ENCODE measurements at regions not wholly inside any gene's neighbourhood (a gene's known extent, or its start where the extent isn't known, plus 50 kb on each side); places are given as distances from the start of the nearest gene placed in this dataset.

DNA sequence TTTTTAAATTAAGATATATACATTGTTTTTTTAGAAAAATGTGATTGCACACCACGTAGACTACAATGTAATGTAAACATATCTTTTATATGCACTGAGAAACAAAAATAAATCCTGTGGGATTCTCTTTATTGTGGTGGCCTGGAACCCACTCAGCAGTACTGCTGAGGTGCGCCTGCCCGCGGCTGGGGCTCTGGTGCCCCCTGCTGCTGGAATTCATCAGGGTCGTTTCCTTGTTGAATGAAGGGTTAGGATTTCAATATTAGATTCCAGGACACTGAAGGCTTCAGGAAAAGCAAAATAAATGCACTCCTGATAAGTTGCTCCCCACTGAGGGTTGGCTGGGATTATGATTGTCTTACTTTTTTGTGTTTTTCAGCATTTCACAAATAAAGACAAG lies 175.8 kb upstream of the GGTLC1 start:
- intact Hi-C loops (cut with micrococcal nuclease; ENCODE audit: unreplicated experiment), result loop anchor here (5.0 kb wide), 1 partner anchor 618 kb away; no protein-coding TSS in a partner anchor
- Mint-ChIP-seq H3K27ac (ENCODE audit: unreplicated experiment) (no peak overlapping the region), H3K9me3 (ENCODE audit: low read depth, unreplicated experiment) (no peaks in the 10 kb centered on the region), H3K36me3 (ENCODE audit: insufficient read depth, unreplicated experiment) (no peaks in the 10 kb centered on the region), H3K4me3 (ENCODE audit: low read depth, unreplicated experiment) (no peak overlapping the region), H3K4me1 (ENCODE audit: low read depth, unreplicated experiment) (no peaks in the 10 kb centered on the region), H3K27me3 (ENCODE audit: unreplicated experiment) (no peaks in the 10 kb centered on the region)
- no TSS peak for BruUV-seq (replicated peaks)
- peak; percentile 6 for DNase-seq
- no peak for TF ChIP-seq CTCF (IDR thresholded peaks at IDR 0.05; ENCODE audit: unreplicated experiment)
- CTCF ChIA-PET, result no interaction called here

GRCh38 chr20:24163506-24163905 lies 174.9 kb upstream of the GGTLC1 start:
- no peaks in the 10 kb centered on the region for H3K36me3 Mint-ChIP-seq (ENCODE audit: insufficient read depth, unreplicated experiment)
- TF ChIP-seq CTCF (IDR thresholded peaks at IDR 0.05; ENCODE audit: unreplicated experiment), result no peak
- intact Hi-C loops (cut with micrococcal nuclease; ENCODE audit: unreplicated experiment), result loop anchor here (5.0 kb wide), 1 partner anchor 619 kb away; no protein-coding TSS in a partner anchor
- H3K27me3 Mint-ChIP-seq (ENCODE audit: unreplicated experiment), result no peaks in the 10 kb centered on the region
- H3K9me3 Mint-ChIP-seq (ENCODE audit: low read depth, unreplicated experiment), result no peaks in the 10 kb centered on the region
- no peak overlapping the region for H3K27ac Mint-ChIP-seq (ENCODE audit: unreplicated experiment)
- CTCF ChIA-PET, result no interaction called here
- BruUV-seq (replicated peaks), result no TSS peak
- H3K4me3 Mint-ChIP-seq (ENCODE audit: low read depth, unreplicated experiment), result no peak overlapping the region
- DNase-seq, result no peak
- no peaks in the 10 kb centered on the region for H3K4me1 Mint-ChIP-seq (ENCODE audit: low read depth, unreplicated experiment)

GRCh38 chr20:24160563-24161281 lies 172.1 kb upstream of the GGTLC1 start:
- no peaks in the 10 kb centered on the region for H3K36me3 Mint-ChIP-seq (ENCODE audit: insufficient read depth, unreplicated experiment)
- no peak overlapping the region for H3K4me3 Mint-ChIP-seq (ENCODE audit: low read depth, unreplicated experiment)
- intact Hi-C loops (cut with micrococcal nuclease; ENCODE audit: unreplicated experiment), result loop anchor here (5.0 kb wide), 1 partner anchor 622 kb away; no protein-coding TSS in a partner anchor
- no peaks in the 10 kb centered on the region for H3K9me3 Mint-ChIP-seq (ENCODE audit: low read depth, unreplicated experiment)
- H3K27ac Mint-ChIP-seq (ENCODE audit: unreplicated experiment), result no peak overlapping the region
- no TSS peak for BruUV-seq (replicated peaks)
- no peaks in the 10 kb centered on the region for H3K27me3 Mint-ChIP-seq (ENCODE audit: unreplicated experiment)
- CTCF ChIA-PET, result interaction anchor here (1.5 kb wide), 1 partner anchor 621 kb away, joined by 4 read pairs; no protein-coding TSS in a partner anchor
- no peak for TF ChIP-seq CTCF (IDR thresholded peaks at IDR 0.05; ENCODE audit: unreplicated experiment)
- H3K4me1 Mint-ChIP-seq (ENCODE audit: low read depth, unreplicated experiment), result no peaks in the 10 kb centered on the region
- DNase-seq, result peak; percentile 10

GRCh38 chr20:24158281-24158680 lies 169.7 kb upstream of the GGTLC1 start:
- BruUV-seq (replicated peaks), result no TSS peak
- H3K9me3 Mint-ChIP-seq (ENCODE audit: low read depth, unreplicated experiment), result no peaks in the 10 kb centered on the region
- H3K27ac Mint-ChIP-seq (ENCODE audit: unreplicated experiment), result no peak overlapping the region
- no peaks in the 10 kb centered on the region for H3K27me3 Mint-ChIP-seq (ENCODE audit: unreplicated experiment)
- no peak overlapping the region for H3K4me3 Mint-ChIP-seq (ENCODE audit: low read depth, unreplicated experiment)
- no peak for DNase-seq
- no peaks in the 10 kb centered on the region for H3K4me1 Mint-ChIP-seq (ENCODE audit: low read depth, unreplicated experiment)
- no peak for TF ChIP-seq CTCF (IDR thresholded peaks at IDR 0.05; ENCODE audit: unreplicated experiment)
- H3K36me3 Mint-ChIP-seq (ENCODE audit: insufficient read depth, unreplicated experiment), result no peaks in the 10 kb centered on the region
- CTCF ChIA-PET, result no interaction called here
- intact Hi-C loops (cut with micrococcal nuclease; ENCODE audit: unreplicated experiment), result no loop called here
